Ishikawa (cell line): ENCODE measurements at regions not wholly inside any gene's neighbourhood (a gene's known extent, or its start where the extent isn't known, plus 50 kb on each side); places are given as distances from the start of the nearest gene placed in this dataset.
"Not testable (repeated sequence)": the region's sequence is repeated elsewhere in the genome, so short reads cannot be mapped to it uniquely, and the experiment has no call there.

Experiments used
- EGR1 ChIP-seq: IDR thresholded peaks from 2 replicates; pipeline ENCODE4 v1.6.1; 2012
- EP300 ChIP-seq: IDR thresholded peaks from 2 replicates; pipeline ENCODE4 v1.6.1; 2012; ENCODE audit warnings: borderline replicate concordance
- TAF1 ChIP-seq: IDR thresholded peaks from 2 replicates; pipeline ENCODE4 v1.6.1; 2012; ENCODE audit warnings: low read depth, mild to moderate bottlenecking
- TCF12 ChIP-seq: IDR thresholded peaks from 2 replicates; pipeline ENCODE4 v1.6.1; 2012; ENCODE audit warnings: low read depth
- YY1 ChIP-seq: IDR thresholded peaks from 2 replicates; pipeline ENCODE4 v1.6.1; 2012; ENCODE audit warnings: low read depth
- TF ChIP-seq, protein P1 (sequence below): IDR thresholded peaks from 2 replicates; pipeline ENCODE4 v1.6.1; 2012; ENCODE audit warnings: low read depth, mild to moderate bottlenecking
- TF ChIP-seq, protein P2 (sequence below): IDR thresholded peaks from 2 replicates; pipeline ENCODE4 v1.6.1; 2012

DNA sequence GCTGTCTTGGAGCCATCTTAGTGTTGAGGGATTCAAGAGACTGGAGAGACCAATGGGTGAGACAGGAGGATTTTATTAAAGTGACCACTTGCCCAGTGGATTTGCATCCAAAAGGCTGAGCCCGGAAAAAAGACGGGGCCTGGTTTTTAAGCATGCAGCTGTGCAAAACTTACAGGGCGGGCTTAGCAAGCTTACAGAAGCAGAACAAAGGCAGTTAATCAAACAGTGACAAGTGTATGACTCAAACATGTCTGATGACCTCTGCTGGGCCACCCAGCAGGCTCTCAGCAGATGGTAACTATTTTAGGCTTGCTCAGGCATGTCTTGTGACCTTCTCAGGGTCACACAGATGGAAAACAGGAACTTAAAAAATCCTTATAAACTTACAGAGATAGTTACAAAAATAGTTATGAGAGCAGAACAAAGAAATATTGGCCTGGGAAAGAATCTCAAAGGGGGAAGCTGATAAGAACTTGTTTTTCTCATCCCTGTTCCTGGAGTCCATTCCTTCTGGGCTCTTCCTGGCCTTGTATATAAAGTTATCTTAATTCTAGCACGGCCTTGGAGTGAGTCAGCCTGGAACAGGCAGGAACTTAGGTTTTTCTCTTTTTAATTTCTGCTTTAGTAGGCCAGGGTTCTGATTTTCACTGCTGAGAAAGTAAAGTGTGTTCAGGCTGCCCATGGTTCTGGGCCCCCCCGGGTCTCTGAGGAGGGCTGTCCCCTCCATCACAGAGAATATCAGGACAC lies 141.3 kb downstream of the CCDC74A start:
- TF ChIP-seq, protein P1, sequence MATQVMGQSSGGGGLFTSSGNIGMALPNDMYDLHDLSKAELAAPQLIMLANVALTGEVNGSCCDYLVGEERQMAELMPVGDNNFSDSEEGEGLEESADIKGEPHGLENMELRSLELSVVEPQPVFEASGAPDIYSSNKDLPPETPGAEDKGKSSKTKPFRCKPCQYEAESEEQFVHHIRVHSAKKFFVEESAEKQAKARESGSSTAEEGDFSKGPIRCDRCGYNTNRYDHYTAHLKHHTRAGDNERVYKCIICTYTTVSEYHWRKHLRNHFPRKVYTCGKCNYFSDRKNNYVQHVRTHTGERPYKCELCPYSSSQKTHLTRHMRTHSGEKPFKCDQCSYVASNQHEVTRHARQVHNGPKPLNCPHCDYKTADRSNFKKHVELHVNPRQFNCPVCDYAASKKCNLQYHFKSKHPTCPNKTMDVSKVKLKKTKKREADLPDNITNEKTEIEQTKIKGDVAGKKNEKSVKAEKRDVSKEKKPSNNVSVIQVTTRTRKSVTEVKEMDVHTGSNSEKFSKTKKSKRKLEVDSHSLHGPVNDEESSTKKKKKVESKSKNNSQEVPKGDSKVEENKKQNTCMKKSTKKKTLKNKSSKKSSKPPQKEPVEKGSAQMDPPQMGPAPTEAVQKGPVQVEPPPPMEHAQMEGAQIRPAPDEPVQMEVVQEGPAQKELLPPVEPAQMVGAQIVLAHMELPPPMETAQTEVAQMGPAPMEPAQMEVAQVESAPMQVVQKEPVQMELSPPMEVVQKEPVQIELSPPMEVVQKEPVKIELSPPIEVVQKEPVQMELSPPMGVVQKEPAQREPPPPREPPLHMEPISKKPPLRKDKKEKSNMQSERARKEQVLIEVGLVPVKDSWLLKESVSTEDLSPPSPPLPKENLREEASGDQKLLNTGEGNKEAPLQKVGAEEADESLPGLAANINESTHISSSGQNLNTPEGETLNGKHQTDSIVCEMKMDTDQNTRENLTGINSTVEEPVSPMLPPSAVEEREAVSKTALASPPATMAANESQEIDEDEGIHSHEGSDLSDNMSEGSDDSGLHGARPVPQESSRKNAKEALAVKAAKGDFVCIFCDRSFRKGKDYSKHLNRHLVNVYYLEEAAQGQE: not testable (repeated sequence)
- peak; percentile 32; the same call in 1 of the 2 replicates for TF ChIP-seq TCF12
- TF ChIP-seq YY1, EP300, TAF1, EGR1: not testable (repeated sequence)
- TF ChIP-seq, protein P2, sequence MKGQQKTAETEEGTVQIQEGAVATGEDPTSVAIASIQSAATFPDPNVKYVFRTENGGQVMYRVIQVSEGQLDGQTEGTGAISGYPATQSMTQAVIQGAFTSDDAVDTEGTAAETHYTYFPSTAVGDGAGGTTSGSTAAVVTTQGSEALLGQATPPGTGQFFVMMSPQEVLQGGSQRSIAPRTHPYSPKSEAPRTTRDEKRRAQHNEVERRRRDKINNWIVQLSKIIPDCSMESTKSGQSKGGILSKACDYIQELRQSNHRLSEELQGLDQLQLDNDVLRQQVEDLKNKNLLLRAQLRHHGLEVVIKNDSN: not testable (repeated sequence)
